LNCAP (cell line): ENCODE measurements at regions not wholly inside any gene's neighbourhood (a gene's known extent, or its start where the extent isn't known, plus 50 kb on each side); places are given as distances from the start of the nearest gene placed in this dataset.

Experiments used
- TF ChIP-seq, protein P1 (sequence below): fragments of 450-650 bp; IDR thresholded peaks from 2 replicates; pipeline ENCODE4 v1.5.1; 2017; ENCODE audit warnings: mild to moderate bottlenecking

DNA sequence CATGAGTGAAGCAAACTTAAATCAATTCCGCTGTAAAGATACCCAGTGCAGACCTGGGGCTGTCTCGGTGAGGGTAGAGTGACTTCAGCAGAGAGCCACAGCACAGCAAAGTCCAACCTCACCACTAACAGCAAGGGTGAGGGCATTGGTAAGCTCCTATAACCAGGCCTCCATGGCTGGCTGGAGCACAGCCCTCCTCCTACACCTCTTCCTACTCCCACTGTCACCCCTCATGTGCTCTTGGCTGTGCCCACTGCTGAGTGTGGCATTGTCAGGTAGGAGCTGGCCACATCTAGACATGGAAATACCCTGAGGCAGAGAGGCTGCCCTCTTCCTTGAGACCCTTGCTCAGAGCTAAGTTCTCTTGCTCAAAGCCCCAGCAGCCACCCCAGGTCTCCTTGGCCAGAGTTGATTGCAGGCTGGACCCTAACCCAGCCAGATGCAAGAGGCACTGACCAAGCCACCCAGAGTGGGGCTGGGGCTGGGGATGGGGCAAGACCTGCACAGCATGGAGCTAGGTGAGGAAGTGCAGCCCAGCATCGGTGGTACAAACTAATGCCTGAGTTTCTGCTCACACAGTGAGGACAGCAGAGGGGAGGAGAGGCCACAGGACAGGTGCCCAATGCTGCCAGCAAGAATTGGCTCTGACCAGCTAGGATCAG is 77.6 kb upstream of the RAB6C start:
- TF ChIP-seq, protein P1, sequence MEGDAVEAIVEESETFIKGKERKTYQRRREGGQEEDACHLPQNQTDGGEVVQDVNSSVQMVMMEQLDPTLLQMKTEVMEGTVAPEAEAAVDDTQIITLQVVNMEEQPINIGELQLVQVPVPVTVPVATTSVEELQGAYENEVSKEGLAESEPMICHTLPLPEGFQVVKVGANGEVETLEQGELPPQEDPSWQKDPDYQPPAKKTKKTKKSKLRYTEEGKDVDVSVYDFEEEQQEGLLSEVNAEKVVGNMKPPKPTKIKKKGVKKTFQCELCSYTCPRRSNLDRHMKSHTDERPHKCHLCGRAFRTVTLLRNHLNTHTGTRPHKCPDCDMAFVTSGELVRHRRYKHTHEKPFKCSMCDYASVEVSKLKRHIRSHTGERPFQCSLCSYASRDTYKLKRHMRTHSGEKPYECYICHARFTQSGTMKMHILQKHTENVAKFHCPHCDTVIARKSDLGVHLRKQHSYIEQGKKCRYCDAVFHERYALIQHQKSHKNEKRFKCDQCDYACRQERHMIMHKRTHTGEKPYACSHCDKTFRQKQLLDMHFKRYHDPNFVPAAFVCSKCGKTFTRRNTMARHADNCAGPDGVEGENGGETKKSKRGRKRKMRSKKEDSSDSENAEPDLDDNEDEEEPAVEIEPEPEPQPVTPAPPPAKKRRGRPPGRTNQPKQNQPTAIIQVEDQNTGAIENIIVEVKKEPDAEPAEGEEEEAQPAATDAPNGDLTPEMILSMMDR: no peak

DNA sequence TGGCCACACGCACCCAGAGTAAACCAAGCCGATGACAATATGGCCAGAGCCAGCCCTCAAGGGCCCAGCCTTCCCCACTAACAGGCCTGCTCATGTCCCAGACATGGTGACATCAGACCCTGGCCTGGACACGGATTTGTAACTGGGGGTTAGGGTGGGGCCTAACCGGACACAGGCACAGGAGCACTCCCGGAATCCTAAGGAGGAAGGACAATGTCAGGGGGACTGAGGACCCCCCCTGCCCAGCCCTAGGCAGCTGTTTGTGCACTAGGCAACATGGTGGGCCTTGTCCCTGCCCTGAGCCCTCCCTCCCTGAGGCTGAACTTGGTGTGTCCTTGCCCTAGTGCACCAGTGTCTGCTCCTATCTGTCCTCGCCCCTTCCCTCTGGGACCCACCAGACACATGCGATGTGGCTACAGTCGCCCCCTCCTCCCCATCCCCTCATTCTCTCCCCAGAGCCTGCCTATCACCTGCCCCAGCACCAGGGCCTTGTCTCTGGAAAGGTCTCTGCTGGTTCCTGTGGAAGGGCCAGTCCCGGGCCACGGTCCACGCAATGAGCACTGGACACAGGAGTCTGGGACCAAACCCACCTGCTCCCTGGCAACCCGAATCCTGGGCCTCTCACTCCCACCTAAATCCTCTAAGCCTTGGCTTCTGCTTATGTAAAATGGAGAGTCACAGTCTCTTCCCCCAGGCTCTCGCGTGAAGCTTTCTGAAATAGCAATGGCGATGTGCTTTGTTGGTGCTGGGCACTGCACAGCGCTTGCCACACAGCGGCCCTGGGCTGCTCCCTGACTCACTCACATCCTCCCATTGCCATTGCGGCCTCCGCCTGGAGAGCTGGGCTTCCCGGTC is 76.5 kb upstream of the RAB6C start:
- TF ChIP-seq, protein P1: no peak

DNA sequence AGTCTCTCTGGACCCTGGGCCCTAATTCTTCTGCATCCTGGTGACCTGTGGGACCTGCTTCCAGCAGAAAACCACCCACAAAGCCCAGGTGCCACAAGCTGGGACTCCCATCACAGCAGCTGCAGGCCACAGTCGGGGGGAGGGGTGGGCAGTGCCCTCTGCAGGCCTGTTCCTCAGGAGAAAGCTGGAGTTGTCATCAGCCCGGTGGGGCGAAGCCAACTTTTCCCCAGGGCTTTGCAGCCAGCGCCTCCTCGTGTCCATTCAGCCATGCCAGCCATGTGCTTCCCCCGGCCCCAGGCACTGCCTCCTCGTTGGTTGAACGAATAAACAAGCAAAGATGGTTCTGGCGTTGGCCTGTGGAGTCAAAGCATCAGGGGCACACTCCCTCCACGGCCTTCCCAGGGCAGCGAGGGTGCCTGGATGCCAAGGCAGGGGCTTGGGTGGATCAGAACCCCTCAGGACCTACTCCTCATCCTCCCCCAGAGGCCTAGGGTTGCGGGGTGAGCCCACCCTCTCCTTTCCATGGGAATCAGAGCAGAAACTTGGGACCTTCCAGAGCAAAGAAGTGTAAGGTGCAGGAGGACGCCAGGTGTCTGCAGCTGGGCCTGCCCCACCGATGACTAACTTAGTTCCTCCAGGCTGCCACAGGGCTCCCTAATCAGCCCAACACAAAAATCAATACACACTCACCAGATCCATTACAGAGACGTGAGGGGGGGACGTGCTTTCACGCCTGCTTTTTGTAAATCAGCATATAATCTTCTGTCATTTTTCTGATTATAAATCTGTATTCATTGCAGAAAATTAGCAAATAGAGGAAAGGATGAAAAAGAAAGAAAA is 75.7 kb upstream of the RAB6C start:
- TF ChIP-seq, protein P1: no peak

DNA sequence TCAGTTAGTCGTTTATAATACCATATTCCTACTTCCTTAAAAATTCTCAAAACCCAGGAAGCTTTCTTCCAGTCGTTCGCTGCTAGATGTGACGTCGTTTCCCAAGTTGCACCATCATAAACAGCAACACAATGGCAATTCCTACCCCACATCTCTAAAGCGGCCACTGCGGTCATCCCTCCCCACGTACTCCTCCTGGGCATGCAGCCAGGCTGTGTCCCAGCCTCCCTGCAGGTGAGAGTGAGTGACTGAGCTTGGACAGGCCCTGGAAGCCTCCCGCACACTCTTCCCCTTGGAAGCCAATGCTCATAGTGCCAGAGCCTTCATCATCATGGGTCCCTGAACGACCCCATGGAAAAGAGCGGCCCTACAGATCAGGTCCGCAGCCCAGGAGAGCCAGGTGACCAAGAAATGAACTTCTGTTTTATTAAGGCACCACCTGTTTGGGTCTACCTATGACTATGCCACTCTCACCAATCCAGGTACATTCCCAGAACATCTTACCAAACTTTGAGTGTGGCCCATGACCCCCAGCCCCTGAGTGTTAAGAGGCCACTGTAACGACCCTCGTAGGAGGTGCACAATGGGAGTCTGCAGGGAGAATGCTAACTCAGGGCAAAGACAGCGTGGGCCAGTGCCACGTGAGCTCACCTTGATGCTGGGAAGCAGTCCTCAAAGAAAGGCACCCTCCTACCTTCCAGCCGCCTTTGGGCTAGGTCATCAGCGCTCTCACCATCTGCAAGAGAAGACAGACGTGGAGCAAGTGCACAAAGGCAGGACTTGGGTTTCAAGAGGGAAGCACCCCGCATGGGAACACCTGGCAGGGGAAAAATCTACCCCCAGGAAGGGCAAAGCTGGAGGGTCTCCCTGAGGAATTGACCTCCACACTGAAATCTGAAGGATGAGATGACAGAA is 74.7 kb upstream of the RAB6C start:
- TF ChIP-seq, protein P1: no peak

DNA sequence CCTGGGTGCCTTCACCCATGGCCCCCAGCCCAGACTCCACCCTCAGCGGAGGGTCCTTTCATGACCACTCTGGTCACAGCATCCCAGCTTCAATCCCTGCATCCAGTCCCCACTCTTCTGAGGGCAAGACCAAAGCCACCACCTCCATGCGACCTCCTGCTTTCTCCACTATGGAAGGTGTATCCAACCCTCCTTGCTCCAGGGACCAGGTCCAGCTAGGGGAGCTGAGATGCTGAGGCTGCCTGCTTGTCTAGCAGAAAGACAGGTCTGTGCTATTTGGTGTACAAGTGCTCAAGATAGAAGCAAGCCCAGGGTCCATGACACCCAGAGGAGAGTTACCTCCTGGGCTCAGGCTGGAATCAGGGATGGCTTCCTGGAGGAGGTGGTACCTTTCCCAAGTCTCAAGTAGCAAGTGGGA is 73.8 kb upstream of the RAB6C start:
- TF ChIP-seq, protein P1: no peak

DNA sequence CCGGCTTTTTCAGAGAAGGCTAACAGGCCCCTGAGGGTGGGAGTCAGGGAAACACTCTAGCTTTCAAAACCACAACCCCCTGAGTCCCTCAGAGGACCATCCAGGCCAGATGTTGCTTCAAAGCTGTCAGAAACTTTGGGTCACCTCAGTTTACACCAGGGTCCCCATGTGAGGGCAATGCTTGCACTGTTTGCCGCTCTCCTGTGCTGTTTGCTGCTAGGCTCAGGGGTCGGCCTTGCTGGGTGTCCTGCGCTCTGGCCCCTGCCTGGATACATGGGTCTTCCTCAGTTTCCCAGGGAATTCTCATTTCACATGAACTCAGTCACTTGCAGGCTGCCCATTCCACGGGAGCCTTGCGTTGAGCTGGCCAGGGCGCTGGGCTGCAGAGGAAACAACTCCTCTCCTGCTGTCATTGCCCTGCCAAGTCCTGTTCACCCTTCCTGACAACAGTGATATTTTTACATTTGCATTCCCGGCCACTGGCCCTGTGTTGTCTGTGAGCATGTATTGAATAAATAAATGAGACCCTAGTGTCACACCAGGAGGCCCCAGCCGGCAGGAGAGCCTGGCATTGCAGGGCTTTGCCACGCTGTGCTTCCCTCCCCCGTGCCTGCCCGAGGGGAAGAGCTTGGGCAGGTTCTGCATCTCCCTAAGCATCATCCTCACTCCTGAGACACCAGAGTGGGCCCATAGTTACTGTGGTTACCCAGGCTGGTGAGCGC is 73.2 kb upstream of the RAB6C start:
- TF ChIP-seq, protein P1: no peak
